Type B pancreatic cell (in vitro differentiated cells): ENCODE measurements at regions not wholly inside any gene's neighbourhood (a gene's known extent, or its start where the extent isn't known, plus 50 kb on each side); places are given as distances from the start of the nearest gene placed in this dataset.
"Not testable (repeated sequence)": the region's sequence is repeated elsewhere in the genome, so short reads cannot be mapped to it uniquely, and the experiment has no call there.

Experiments used
- DNase-seq: peaks from one replicate; pipeline ENCODE4 v3.0.0; 2021; ENCODE audit warnings: mixed read lengths; ENCODE audit not compliant: unreplicated experiment; ENCODE audit errors: extremely low spot score
- H3K27ac Mint-ChIP-seq: 2 replicates; pipeline ENCODE4 v1.8.0; 2021; ENCODE audit warnings: mild to moderate bottlenecking, mixed read lengths
- H3K27me3 Mint-ChIP-seq: 2 replicates; pipeline ENCODE4 v1.8.0; 2021; ENCODE audit warnings: mixed read lengths
- H3K36me3 Mint-ChIP-seq: 2 replicates; pipeline ENCODE4 v1.8.0; 2021; ENCODE audit warnings: mixed read lengths
- H3K4me1 Mint-ChIP-seq: one replicate; pipeline ENCODE4 v1.8.0; 2021; ENCODE audit warnings: mixed read lengths; ENCODE audit not compliant: unreplicated experiment
- H3K4me3 Mint-ChIP-seq: 2 replicates; pipeline ENCODE4 v1.8.0; 2021; ENCODE audit warnings: mild to moderate bottlenecking, mixed read lengths
- H3K9me3 Mint-ChIP-seq: 2 replicates; pipeline ENCODE4 v1.8.0; 2021; ENCODE audit warnings: mixed read lengths
- CTCF ChIP-seq: fragments of 200-600 bp; sonication (generic); conservative IDR thresholded peaks from 2 replicates; pipeline ENCODE4 v1.5.0; 2021; ENCODE audit warnings: antibody characterized with exemption, mild to moderate bottlenecking

- Mint-ChIP-seq H3K4me3 (no peak overlapping the region), H3K4me1 (no peaks in the 10 kb centered on the region), H3K27ac (no peak overlapping the region), H3K27me3 (no peaks in the 10 kb centered on the region), H3K36me3 (no peaks in the 10 kb centered on the region), H3K9me3 (no peaks in the 10 kb centered on the region)
- TF ChIP-seq CTCF = no peak
- DNase-seq = no peak
Measured at GRCh38 chrX:148080593-148080992, 99.5 kb downstream of the FMR1NB start.

DNA sequence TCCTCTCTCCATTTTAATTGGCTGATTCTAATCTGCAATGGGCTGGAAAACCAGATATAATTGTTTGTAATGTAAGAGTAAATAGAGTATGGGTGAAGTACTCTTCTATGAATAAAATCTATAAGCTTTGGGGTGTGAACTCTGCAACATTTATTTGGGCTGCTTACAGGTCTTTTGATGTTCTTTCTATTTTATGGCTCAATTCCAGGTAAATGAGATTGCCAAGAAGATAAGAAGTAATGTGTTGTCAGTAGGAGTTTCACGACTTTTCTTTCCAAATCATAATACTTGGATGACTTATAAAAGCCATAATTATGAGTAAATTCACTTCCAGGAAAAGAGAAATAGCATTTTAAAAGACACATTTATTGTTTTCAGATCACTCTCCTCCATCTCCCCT is 103.5 kb downstream of the FMR1NB start:
- no peaks in the 10 kb centered on the region for H3K4me1 Mint-ChIP-seq
- no peaks in the 10 kb centered on the region for H3K9me3 Mint-ChIP-seq

DNA sequence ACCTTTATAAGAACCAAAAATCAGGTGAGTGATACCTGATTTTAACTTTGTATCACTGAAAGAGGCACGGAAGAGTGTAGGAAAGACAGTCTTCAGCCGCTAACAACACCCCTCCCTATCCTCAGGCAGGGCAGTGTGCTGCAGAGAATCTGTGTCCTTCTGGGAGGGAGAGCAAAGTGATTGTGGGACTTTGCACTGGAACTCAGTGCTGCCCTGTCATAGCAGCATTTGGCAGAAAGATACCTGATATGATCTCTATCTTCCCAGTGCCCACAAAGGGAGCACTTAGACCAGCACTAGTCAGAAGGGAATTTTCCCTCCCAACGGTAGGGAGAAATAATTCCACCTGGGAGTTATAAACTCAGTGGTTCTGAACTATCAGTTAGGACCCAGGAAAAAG is 139.0 kb downstream of the FMR1NB start:
- H3K4me3 Mint-ChIP-seq = no peak overlapping the region
- H3K9me3 Mint-ChIP-seq = peaks cover 7% of the 10 kb centered on the region
- TF ChIP-seq CTCF = no peak
- no peak for DNase-seq
- no peaks in the 10 kb centered on the region for H3K27me3 Mint-ChIP-seq
- no peaks in the 10 kb centered on the region for H3K4me1 Mint-ChIP-seq
- H3K36me3 Mint-ChIP-seq = no peaks in the 10 kb centered on the region
- no peak overlapping the region for H3K27ac Mint-ChIP-seq

More for the DNA sequence above, 103.5 kb downstream of the FMR1NB start:
- no peak for DNase-seq
- Mint-ChIP-seq H3K36me3 (no peaks in the 10 kb centered on the region), H3K27me3 (no peaks in the 10 kb centered on the region), H3K27ac (no peak overlapping the region), H3K4me3 (no peak overlapping the region)
- TF ChIP-seq CTCF = no peak

DNA sequence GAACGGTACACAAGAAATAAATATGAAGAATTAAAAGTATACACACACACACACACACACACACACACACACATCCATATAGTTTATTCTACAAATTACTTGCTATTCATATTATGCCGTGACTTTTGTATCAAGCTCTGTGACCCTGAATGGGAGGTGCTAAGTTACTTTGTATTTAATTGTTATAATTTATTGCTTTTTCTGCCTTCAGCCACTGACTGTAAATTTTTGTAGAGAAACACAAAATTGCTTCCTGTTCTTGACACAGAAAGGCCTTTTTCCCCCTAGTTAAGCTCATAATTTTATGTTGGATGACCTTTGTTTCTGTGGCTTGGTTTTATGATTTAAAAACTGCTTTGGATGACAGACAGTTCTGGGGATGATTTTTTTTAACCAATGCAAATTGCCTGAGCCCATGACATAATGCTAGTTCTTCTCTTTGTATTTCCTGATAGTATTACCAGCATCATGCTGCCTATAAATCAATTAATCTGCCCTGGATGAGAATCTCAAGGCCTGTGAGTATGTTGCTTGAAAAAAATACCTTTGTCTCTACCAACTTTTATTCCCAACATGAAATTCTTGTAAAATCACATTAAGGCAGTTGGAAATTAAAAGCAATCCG is 140.0 kb downstream of the FMR1NB start:
- no peak for TF ChIP-seq CTCF
- Mint-ChIP-seq H3K27me3 (no peaks in the 10 kb centered on the region), H3K27ac (no peak overlapping the region), H3K4me3 (no peak overlapping the region), H3K36me3 (no peaks in the 10 kb centered on the region), H3K4me1 (no peaks in the 10 kb centered on the region), H3K9me3 (peaks cover 7% of the 10 kb centered on the region)
- DNase-seq = no peak

DNA sequence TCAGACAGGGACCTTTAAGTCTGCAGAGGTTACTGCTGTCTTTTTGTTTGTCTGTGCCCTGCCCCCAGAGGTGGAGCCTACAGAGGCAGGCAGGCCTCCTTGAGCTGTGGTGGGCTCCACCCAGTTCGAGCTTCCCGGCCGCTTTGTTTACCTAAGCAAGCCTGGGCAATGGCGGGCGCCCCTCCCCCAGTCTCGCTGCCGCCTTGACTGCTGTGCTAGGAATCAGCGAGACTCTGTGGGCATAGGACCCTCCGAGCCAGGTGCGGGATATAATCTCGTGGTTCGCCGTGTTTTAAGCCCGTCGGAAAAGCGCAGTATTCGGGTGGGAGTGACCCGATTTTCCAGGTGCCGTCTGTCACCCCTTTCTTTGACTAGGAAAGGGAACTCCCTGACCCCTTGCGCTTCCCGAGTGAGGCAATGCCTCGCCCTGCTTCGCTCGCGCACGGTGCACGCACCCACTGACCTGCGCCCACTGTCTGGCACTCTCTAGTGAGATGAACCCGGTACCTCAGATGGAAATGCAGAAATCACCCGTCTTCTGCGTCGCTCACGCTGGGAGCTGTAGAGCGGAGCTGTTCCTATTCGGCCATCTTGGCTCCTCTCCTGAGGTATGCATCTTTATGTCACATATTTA is 147.9 kb downstream of the FMR1NB start:
- Mint-ChIP-seq H3K27ac (peak overlapping the region; percentile 50), H3K4me3 (peak overlapping the region; percentile 82)
- not testable (repeated sequence) for DNase-seq

DNA sequence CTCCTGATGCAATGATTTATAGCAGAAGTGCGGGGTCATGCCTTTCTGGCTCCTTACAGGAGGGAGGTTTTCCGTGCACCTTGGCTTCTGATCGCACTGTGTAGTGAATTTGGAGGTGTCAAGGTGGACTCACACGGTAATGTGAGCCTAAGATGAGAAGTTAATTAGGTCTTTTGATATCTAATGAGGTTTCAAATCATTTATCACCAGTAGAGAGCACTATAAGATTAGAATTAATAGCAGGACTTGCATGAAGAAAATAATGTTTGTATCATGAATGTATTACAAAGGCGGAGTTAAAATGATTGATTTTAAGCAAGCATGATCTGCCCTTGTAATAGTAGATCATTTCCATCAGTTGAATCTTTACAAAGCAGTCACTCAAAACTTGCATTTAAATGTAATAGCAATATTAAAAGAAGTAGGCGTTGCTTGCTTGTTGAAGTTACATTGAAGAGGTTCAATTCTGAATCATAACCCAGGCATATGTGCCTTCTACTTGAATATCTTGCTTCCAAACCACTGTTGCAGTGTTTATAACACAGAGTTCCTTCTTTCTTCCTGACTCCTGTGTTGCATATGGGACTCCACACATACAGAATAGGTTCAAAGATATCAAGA is 152.1 kb downstream of the FMR1NB start:
- TF ChIP-seq CTCF = peak; percentile 40
- Mint-ChIP-seq H3K4me1 (peaks cover 12% of the 10 kb centered on the region), H3K36me3 (no peaks in the 10 kb centered on the region), H3K27ac (no peak overlapping the region), H3K9me3 (peaks cover 4% of the 10 kb centered on the region), H3K27me3 (no peaks in the 10 kb centered on the region), H3K4me3 (no peak overlapping the region)
- DNase-seq = no peak

More for the DNA sequence above, 147.9 kb downstream of the FMR1NB start:
- not testable (repeated sequence) for H3K9me3 Mint-ChIP-seq, H3K4me1 Mint-ChIP-seq, H3K27me3 Mint-ChIP-seq, H3K36me3 Mint-ChIP-seq
